ENCODE measurements at regions not wholly inside any gene's neighbourhood (a gene's known extent, or its start where the extent isn't known, plus 50 kb on each side); places are given as distances from the start of the nearest gene placed in this dataset.
"Not testable (repeated sequence)": the region's sequence is repeated elsewhere in the genome, so short reads cannot be mapped to it uniquely, and the experiment has no call there.

DNA sequence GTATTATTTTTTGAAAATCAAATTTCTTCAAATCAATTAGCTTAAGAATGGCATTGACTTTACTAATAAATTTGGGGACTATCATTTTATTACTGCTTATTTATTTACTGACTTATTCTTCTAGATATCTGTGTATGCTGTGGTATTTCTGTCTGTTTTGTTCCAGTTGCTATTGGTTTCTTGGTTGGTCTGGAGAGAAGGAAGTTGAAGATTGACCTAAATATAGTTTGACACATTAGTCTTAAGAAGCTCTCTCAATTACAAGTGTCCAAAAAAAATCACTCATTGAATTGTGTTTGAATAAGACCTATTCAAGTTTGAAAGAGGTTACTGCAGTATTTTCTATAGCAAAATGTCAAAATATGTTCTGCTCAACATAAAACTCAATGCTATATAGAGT is 153.3 kb upstream of the KYNU start:
- intact Hi-C loops (cut with micrococcal nuclease) = no loop called here
- CTCF ChIA-PET = no interaction called here
- POLR2A ChIA-PET = no interaction called here
- DNase-seq = no peak
- no peak overlapping the region for H3K4me3 Mint-ChIP-seq
- H3K9me3 Mint-ChIP-seq = peaks cover 4% of the 10 kb centered on the region
- no peaks in the 10 kb centered on the region for H3K27me3 Mint-ChIP-seq
- H3K36me3 Mint-ChIP-seq = no peaks in the 10 kb centered on the region
- H3K27ac Mint-ChIP-seq = no peak overlapping the region
- H3K4me1 Mint-ChIP-seq (ENCODE audit: low read depth) = no peaks in the 10 kb centered on the region

DNA sequence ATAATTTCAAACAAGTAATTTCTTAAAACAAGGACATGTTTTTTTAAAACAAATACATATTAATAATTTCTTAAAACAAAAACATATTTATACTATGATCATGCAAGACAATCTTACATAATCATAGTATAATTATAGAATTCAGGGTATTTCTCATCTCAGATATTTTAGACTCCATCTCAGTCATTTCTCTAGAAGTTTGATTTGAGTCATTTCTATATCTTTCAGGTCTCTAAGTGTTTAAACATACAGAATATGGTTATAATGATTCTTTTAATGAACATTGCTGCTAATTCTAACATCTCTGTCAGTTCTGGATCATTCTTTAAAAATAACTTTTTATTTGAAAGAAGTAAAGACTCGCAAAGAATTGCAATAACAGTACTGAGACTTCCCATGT is 154.2 kb upstream of the KYNU start:
- intact Hi-C loops (cut with micrococcal nuclease) = no loop called here
- H3K27ac Mint-ChIP-seq = no peak overlapping the region
- no peaks in the 10 kb centered on the region for H3K36me3 Mint-ChIP-seq
- H3K27me3 Mint-ChIP-seq = no peaks in the 10 kb centered on the region
- no peak for DNase-seq
- peaks cover 4% of the 10 kb centered on the region for H3K9me3 Mint-ChIP-seq
- no peak overlapping the region for H3K4me3 Mint-ChIP-seq
- ChIA-PET POLR2A (no interaction called here), CTCF (no interaction called here)
- no peaks in the 10 kb centered on the region for H3K4me1 Mint-ChIP-seq (ENCODE audit: low read depth)

DNA sequence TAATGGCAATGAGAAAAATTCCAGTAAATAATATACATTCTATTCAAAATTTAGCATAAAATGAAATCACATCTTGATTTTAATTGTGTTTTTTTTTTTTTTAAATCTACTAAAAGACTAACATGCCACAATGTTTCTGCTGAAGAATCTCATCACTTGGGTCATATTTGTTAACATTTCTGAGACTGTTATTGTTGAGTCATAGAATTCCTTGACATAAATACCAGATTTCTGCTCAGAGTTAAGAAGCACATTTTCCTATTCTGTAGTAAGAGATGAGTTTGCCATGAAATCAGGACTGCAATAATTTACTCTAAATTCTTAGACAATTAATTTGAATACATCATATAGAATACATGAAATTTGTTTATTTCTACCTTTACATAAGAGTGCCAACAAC is 154.9 kb upstream of the KYNU start:
- Mint-ChIP-seq H3K27ac (no peak overlapping the region), H3K36me3 (no peaks in the 10 kb centered on the region), H3K4me1 (ENCODE audit: low read depth) (no peaks in the 10 kb centered on the region)

DNA sequence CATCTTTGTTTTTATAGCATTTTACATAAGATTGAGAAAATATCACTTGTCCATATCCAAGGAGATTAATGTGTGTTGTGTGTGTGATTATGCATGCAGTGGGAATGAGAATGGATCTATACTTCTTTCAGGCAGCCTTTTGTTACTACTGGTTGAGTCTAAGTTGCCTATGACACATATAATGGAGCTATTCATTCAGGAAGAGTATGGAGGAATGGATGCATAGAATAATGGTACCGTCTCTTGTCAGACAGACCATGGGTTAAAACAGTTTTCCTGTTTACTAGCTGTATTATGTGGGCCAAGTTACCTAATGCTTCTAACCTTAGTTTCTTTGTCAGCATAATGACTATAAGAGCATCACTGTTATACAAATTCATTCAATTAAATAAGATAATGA is 155.4 kb upstream of the KYNU start:
- Mint-ChIP-seq H3K27ac (no peak overlapping the region), H3K4me3 (no peak overlapping the region), H3K4me1 (ENCODE audit: low read depth) (no peaks in the 10 kb centered on the region), H3K9me3 (no peaks in the 10 kb centered on the region), H3K36me3 (no peaks in the 10 kb centered on the region), H3K27me3 (no peaks in the 10 kb centered on the region)
- DNase-seq = no peak
- intact Hi-C loops (cut with micrococcal nuclease) = no loop called here
- POLR2A ChIA-PET = no interaction called here
- CTCF ChIA-PET = no interaction called here

More for the DNA sequence above, 154.9 kb upstream of the KYNU start:
- intact Hi-C loops (cut with micrococcal nuclease) = no loop called here
- H3K27me3 Mint-ChIP-seq = no peaks in the 10 kb centered on the region
- no peak overlapping the region for H3K4me3 Mint-ChIP-seq
- CTCF ChIA-PET = no interaction called here
- no peaks in the 10 kb centered on the region for H3K9me3 Mint-ChIP-seq
- POLR2A ChIA-PET = no interaction called here
- no peak for DNase-seq

DNA sequence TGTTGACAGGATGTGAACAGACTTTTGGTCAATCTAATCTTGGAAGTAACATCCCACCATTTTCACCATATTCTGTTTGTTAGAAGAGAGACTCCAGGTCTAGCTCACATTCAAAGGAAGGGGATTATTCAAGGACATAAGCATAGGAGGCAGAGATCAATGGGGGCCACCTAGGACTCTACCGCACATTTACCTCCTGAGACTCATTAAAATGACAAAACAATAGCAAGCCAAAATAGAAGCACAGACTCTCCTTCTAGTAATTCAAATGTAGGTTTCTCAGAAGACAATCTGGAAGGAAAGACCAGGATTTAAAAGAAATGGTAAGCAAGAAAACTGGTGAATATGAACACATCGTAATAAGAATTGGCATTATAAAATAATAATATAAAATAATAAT is 156.4 kb upstream of the KYNU start:
- DNase-seq = no peak
- H3K4me3 Mint-ChIP-seq = no peak overlapping the region
- H3K36me3 Mint-ChIP-seq = no peaks in the 10 kb centered on the region
- H3K9me3 Mint-ChIP-seq = no peaks in the 10 kb centered on the region
- CTCF ChIA-PET = no interaction called here
- no peak overlapping the region for H3K27ac Mint-ChIP-seq
- POLR2A ChIA-PET = no interaction called here
- no peaks in the 10 kb centered on the region for H3K27me3 Mint-ChIP-seq
- intact Hi-C loops (cut with micrococcal nuclease) = no loop called here
- no peaks in the 10 kb centered on the region for H3K4me1 Mint-ChIP-seq (ENCODE audit: low read depth)

DNA sequence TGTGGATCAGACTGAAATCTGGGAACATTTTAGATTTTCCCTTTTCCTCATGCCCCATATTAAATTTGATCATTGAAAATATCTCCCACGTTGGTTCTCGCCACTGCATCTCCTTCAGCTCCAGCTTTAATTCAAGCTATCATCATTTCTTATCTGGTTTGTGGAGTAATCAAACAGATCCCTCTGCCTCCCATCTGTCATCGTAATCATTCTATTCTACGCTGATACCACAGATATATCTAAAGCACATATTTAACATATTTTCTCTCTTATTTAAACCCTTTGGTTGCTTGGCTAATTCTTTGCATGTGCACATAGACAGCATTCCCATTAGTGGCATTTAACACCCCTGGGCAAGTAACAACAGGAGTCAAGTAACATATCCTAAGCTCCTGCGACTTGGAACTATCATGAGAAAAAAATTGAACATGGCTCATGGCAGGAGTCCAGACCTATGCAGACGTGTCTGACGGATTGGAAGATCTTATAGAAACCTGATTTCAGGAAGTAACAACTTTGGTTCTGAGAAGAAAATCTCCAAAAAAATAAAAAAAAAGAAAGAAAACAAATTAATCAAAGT is 158.8 kb upstream of the KYNU start:
- H3K27ac Mint-ChIP-seq = no peak overlapping the region
- no peak overlapping the region for H3K4me3 Mint-ChIP-seq
- POLR2A ChIA-PET = no interaction called here
- H3K9me3 Mint-ChIP-seq = no peaks in the 10 kb centered on the region
- CTCF ChIA-PET = no interaction called here
- no peak for DNase-seq
- intact Hi-C loops (cut with micrococcal nuclease) = no loop called here
- H3K27me3 Mint-ChIP-seq = no peaks in the 10 kb centered on the region
- H3K4me1 Mint-ChIP-seq (ENCODE audit: low read depth) = no peaks in the 10 kb centered on the region
- H3K36me3 Mint-ChIP-seq = no peaks in the 10 kb centered on the region

DNA sequence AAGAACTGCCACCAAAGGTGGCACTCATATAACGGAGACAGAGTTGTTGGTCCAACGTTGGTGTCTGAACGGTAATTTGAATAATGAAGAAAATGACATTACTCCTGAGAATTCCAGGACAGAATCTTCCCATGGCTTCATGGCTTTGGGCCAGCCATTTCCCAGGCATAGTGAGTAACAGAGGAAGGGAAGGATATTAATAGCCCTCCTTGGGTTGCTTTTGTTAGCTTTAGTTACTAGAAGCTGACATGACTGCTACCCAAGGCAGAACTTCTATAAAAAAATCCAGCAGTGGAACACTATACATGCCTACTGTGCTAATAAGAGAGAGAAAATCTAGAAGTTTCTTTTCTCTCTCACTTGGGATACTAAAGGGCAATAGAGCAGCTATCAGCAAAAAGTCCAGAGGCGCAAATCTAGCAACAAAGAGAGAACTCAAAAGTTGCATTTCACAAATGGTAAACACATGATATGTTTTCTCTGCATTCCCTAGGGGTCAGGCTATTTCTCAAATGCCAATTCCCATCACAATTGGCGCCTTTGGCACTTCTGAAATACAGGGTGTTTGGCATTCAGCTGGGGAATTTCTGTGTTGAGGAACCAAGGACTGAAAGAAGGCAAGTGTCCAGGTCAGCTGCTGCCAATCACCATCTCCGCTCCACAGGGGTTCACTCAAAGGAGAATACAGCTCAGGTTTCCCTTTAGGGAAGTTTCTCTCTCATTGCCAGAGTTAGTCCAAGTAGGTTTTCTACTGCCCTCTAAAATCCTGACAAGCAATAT is 160.8 kb upstream of the KYNU start:
- H3K27ac Mint-ChIP-seq = no peak overlapping the region
- DNase-seq = no peak
- H3K36me3 Mint-ChIP-seq = no peaks in the 10 kb centered on the region
- H3K4me3 Mint-ChIP-seq = no peak overlapping the region
- CTCF ChIA-PET = no interaction called here
- H3K27me3 Mint-ChIP-seq = no peaks in the 10 kb centered on the region
- peaks cover 3% of the 10 kb centered on the region for H3K9me3 Mint-ChIP-seq
- H3K4me1 Mint-ChIP-seq (ENCODE audit: low read depth) = no peaks in the 10 kb centered on the region
- intact Hi-C loops (cut with micrococcal nuclease) = no loop called here
- POLR2A ChIA-PET = no interaction called here

DNA sequence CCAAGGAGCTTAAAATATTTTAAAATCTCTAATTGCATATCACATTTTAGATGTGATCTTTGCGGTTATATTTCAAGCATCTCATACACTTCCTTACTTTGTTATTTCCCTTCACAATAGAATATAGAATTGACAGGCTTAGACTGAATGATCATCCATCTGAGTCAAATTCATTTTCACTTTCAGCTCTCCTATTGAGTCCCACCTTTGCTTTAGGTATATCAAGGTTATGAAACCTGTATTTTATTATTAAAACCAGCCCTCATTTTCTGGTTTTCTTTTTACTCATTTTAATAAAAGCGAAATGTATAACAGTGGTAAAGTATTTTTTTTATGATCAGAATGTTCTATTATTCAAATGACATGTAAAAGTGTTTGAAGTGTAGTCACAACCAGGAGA is 162.9 kb upstream of the KYNU start:
- intact Hi-C loops (cut with micrococcal nuclease) = no loop called here
- ChIA-PET POLR2A (no interaction called here), CTCF (no interaction called here)
- Mint-ChIP-seq H3K4me3 (no peak overlapping the region), H3K27ac (no peak overlapping the region), H3K9me3 (peaks cover 3% of the 10 kb centered on the region), H3K27me3 (no peaks in the 10 kb centered on the region), H3K36me3 (no peaks in the 10 kb centered on the region), H3K4me1 (ENCODE audit: low read depth) (no peaks in the 10 kb centered on the region)
- DNase-seq = no peak

DNA sequence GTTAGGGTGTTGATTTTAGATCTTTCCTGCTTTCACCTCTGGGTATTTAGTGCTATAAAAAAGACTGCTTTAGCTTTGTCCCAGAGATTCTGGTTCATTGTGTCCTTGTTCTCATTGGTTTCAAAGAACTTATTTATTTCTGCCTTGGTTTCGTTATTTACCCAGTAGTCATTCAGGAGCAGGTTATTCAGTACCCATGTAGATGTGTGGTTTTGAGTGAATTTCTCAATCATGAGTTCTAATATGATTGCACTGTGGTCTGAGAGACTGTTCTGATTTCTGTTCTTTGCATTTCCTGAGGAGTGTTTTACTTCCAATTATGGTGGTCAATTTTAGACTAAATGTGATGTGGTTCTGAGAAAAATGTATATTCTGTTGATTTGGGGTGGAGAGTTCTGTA is 167.1 kb upstream of the KYNU start:
- H3K4me1 Mint-ChIP-seq (ENCODE audit: low read depth) = no peaks in the 10 kb centered on the region
- H3K4me3 Mint-ChIP-seq = no peak overlapping the region
- intact Hi-C loops (cut with micrococcal nuclease) = no loop called here
- peaks cover 5% of the 10 kb centered on the region for H3K9me3 Mint-ChIP-seq
- no peak overlapping the region for H3K27ac Mint-ChIP-seq
- H3K36me3 Mint-ChIP-seq = no peaks in the 10 kb centered on the region
- DNase-seq = no peak
- no peaks in the 10 kb centered on the region for H3K27me3 Mint-ChIP-seq
- ChIA-PET POLR2A (no interaction called here), CTCF (no interaction called here)

DNA sequence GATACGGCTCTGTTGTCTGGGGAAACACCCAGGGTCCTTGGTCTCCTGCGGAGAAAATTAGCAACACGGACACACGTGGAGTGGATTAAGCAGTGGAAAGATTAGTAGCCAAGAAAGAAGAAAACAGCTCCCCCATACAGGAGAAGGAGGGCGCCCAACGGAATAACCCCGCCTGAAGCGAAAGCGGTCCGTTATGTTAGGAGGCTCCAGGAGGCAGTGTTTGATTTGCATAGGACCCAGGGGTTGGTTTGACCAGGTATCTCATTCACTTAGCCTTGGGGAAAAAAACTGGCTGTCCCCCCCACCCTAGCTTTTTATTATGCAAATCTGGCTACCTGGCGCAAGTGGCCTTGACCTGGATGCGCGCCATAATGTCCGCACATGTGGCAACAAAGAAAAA is 170.1 kb upstream of the KYNU start:
- H3K4me1 Mint-ChIP-seq (ENCODE audit: low read depth) = no peaks in the 10 kb centered on the region
- no peaks in the 10 kb centered on the region for H3K36me3 Mint-ChIP-seq
- POLR2A ChIA-PET = no interaction called here
- CTCF ChIA-PET = no interaction called here
- no peak for DNase-seq
- intact Hi-C loops (cut with micrococcal nuclease) = no loop called here
- no peak overlapping the region for H3K4me3 Mint-ChIP-seq
- H3K27ac Mint-ChIP-seq = no peak overlapping the region
- H3K9me3 Mint-ChIP-seq = peaks cover 9% of the 10 kb centered on the region
- H3K27me3 Mint-ChIP-seq = no peaks in the 10 kb centered on the region

DNA sequence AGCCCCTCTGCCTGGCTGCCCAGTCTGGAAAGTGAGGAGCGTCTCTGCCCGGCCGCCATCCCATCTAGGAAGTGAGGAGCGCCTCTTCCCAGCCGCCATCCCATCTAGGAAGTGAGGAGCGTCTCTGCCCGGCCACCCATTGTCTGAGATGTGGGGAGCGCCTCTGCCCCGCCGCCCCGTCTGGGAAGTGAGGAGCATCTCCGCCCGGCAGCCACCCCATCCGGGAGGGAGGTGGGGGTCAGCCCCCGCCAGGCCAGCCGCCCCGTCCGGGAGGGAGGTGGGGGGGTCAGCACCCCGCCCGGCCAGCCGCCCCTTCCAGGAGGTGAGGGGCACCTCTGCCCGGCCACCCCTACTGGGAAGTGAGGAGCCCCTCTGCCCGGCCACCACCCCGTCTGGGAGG is 175.1 kb upstream of the KYNU start:
- H3K4me3 Mint-ChIP-seq; POLR2A ChIA-PET; H3K27me3 Mint-ChIP-seq; H3K36me3 Mint-ChIP-seq; H3K27ac Mint-ChIP-seq; H3K4me1 Mint-ChIP-seq (ENCODE audit: low read depth); intact Hi-C loops (cut with micrococcal nuclease); CTCF ChIA-PET; H3K9me3 Mint-ChIP-seq; DNase-seq: not testable (repeated sequence)

DNA sequence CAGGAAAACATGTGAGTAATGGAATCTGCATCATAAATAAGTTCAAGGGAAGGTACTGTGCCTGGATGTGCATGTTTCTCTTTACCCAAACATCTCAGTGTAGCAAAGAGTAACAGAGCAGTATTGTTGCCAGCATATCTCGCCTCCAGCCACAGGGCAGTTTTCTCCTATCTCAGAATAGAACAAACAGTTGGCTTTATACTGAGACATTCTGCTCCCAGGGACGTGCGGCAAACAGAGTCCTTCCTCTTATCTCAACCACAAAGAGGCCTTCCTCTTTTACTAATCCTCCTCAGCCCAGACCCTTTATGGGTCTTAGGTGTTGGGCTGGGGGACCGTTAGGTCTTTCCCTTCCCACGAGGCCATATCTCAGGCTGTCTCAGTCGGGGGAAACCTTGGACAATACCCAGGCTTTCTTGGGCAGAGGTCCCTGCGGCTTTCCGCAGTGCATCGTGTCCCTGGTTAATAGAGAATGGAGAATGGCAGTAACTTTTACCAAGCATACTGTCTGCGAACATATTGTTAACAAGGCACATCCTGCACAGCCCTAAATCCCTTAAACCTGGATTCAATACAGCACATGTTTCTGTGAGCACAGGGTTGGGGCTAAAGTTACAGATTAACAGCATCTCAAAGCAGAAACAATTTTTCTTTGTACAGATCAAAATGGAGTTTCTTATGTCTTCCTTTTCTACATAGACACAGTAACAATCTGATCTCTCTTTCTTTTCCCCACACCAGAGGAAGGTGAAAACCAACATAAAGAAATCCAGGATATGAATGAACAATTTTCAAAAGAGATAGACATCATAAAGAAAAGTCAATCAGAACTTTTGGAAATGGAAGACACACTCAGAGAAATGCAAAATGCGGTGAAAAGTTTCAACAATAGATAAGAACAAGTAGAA is 181.9 kb upstream of the KYNU start:
- CTCF ChIA-PET; H3K27ac Mint-ChIP-seq; H3K4me1 Mint-ChIP-seq (ENCODE audit: low read depth); DNase-seq; H3K4me3 Mint-ChIP-seq; H3K9me3 Mint-ChIP-seq; intact Hi-C loops (cut with micrococcal nuclease); H3K27me3 Mint-ChIP-seq; H3K36me3 Mint-ChIP-seq; POLR2A ChIA-PET: not testable (repeated sequence)

DNA sequence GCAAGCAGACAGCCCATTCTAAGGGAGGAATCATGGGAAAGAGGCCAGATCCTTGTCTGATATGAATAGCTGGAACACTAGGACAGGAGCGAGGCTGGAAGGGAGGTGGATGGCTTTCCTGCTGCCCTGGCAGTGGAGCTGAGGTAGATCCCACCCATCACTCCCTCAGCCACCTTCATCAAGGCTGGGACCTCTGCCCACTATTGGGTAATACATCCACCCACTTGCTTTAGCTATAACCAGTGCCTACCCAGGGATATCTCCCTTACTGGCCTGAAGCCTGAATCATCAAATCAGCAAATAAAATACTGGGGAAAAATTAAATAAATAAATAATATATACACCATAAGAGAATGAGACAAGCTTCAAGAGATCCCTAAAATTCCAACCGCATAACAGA is 183.2 kb upstream of the KYNU start:
- no peaks in the 10 kb centered on the region for H3K27me3 Mint-ChIP-seq
- no peaks in the 10 kb centered on the region for H3K9me3 Mint-ChIP-seq
- H3K4me3 Mint-ChIP-seq = no peak overlapping the region
- CTCF ChIA-PET = interaction anchor here (0.6 kb wide), 1 partner anchor 30 kb away, joined by 3 read pairs; no protein-coding TSS in a partner anchor
- POLR2A ChIA-PET = no interaction called here
- H3K27ac Mint-ChIP-seq = no peak overlapping the region
- DNase-seq = no peak
- no peaks in the 10 kb centered on the region for H3K4me1 Mint-ChIP-seq (ENCODE audit: low read depth)
- intact Hi-C loops (cut with micrococcal nuclease) = no loop called here
- no peaks in the 10 kb centered on the region for H3K36me3 Mint-ChIP-seq
